Neural progenitor cell (in vitro differentiated cells): ENCODE measurements at regions not wholly inside any gene's neighbourhood (a gene's known extent, or its start where the extent isn't known, plus 50 kb on each side); places are given as distances from the start of the nearest gene placed in this dataset.

Source experiments
- DNase-seq: peaks from one replicate; pipeline ENCODE4 v3.0.0-alpha.2; 2016; ENCODE audit warnings: low spot score
- H2AFZ ChIP-seq: fragments of 200-600 bp; sonication (generic); replicated peaks from 2 replicates; pipeline ENCODE4 v1.6.1; 2016; ENCODE audit warnings: antibody characterized with exemption
- H3F3A ChIP-seq: fragments of 200-600 bp; sonication (generic); 2 replicates; pipeline ENCODE4 v1.6.1; 2016; ENCODE audit warnings: antibody characterized with exemption, low read depth
- H3K27ac ChIP-seq: fragments of 200-600 bp; sonication (generic); 2 replicates; pipeline ENCODE4 v1.5.1; 2016; ENCODE audit warnings: mild to moderate bottlenecking
- H3K27me3 ChIP-seq: fragments of 200-600 bp; sonication (generic); 2 replicates; pipeline ENCODE4 v1.6.1; 2016; ENCODE audit warnings: mild to moderate bottlenecking, moderate library complexity
- H3K36me3 ChIP-seq: fragments of 200-600 bp; sonication (generic); 2 replicates; pipeline ENCODE4 v1.5.1; 2016
- H3K4me1 ChIP-seq: fragments of 200-600 bp; sonication (generic); 2 replicates; pipeline ENCODE4 v1.6.1; 2016; ENCODE audit warnings: mixed run types
- H3K4me2 ChIP-seq: fragments of 200-600 bp; sonication (generic); 2 replicates; pipeline ENCODE4 v1.6.1; 2016
- H3K4me3 ChIP-seq: fragments of 200-600 bp; sonication (generic); 2 replicates; pipeline ENCODE4 v1.5.1; 2016
- H3K79me2 ChIP-seq: fragments of 200-600 bp; sonication (generic); 2 replicates; pipeline ENCODE4 v1.6.1; 2016; ENCODE audit warnings: low read depth
- H3K9ac ChIP-seq: fragments of 200-600 bp; sonication (generic); 2 replicates; pipeline ENCODE4 v1.6.1; 2016
- H3K9me3 ChIP-seq: fragments of 200-600 bp; sonication (generic); 2 replicates; pipeline ENCODE4 v1.5.1; 2016; ENCODE audit warnings: low read depth
- H4K20me1 ChIP-seq: fragments of 200-600 bp; sonication (generic); 2 replicates; pipeline ENCODE4 v1.6.1; 2016; ENCODE audit warnings: low read depth
- H3K27ac Mint-ChIP-seq: 3 replicates; pipeline ENCODE4 v1.8.0; 2021; ENCODE audit warnings: mixed read lengths
- H3K27me3 Mint-ChIP-seq: 2 replicates; pipeline ENCODE4 v1.8.0; 2022; ENCODE audit warnings: low read depth, mild to moderate bottlenecking, inconsistent platforms, moderate library complexity, mixed read lengths; ENCODE audit not compliant: insufficient read depth
- H3K36me3 Mint-ChIP-seq: 3 replicates; pipeline ENCODE4 v1.8.0; 2021; ENCODE audit warnings: mixed read lengths
- H3K4me1 Mint-ChIP-seq: 3 replicates; pipeline ENCODE4 v1.8.0; 2021; ENCODE audit warnings: mixed read lengths
- H3K4me3 Mint-ChIP-seq: 3 replicates; pipeline ENCODE4 v1.8.0; 2021; ENCODE audit warnings: mild to moderate bottlenecking, moderate library complexity, mixed read lengths
- H3K9me3 Mint-ChIP-seq: 3 replicates; pipeline ENCODE4 v1.8.0; 2020; ENCODE audit warnings: mixed read lengths
- EZH2 ChIP-seq: fragments of 200-600 bp; sonication (generic); IDR thresholded peaks from 2 replicates; pipeline ENCODE4 v1.6.1; 2017; ENCODE audit warnings: antibody characterized with exemption, mild to moderate bottlenecking, moderate library complexity
- EZH2phosphoT487 ChIP-seq: fragments of 200-600 bp; sonication (generic); IDR thresholded peaks from 2 replicates; pipeline ENCODE4 v1.6.1; 2017; ENCODE audit warnings: antibody characterized with exemption
- TF ChIP-seq, protein P1 (sequence below): fragments of 200-600 bp; sonication (generic); IDR thresholded peaks from 2 replicates; pipeline ENCODE4 v1.5.1; 2017; ENCODE audit warnings: antibody characterized with exemption, mild to moderate bottlenecking

DNA sequence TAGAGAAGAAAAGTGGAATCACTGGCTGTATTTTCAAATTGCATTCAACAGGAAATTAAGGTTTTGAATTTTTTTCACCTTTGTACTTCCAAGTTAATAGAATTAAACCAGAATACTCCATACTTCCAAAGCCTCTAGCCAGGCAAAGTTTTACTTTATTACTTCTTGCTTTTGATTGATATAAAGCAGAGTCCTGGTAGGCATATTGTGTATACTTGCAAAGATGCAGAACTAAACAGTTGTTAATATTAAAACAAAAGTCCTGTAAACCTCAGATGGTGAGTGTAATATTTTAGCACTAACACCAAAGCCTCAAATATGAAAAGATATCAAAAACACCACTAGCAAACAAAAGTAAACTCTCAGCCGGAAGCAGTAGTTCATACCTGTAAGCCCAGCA is 107.2 kb upstream of the C2CD4B start:
- no peak for DNase-seq
- no peak for TF ChIP-seq EZH2
- TF ChIP-seq EZH2phosphoT487, result no peak
- TF ChIP-seq, protein P1, sequence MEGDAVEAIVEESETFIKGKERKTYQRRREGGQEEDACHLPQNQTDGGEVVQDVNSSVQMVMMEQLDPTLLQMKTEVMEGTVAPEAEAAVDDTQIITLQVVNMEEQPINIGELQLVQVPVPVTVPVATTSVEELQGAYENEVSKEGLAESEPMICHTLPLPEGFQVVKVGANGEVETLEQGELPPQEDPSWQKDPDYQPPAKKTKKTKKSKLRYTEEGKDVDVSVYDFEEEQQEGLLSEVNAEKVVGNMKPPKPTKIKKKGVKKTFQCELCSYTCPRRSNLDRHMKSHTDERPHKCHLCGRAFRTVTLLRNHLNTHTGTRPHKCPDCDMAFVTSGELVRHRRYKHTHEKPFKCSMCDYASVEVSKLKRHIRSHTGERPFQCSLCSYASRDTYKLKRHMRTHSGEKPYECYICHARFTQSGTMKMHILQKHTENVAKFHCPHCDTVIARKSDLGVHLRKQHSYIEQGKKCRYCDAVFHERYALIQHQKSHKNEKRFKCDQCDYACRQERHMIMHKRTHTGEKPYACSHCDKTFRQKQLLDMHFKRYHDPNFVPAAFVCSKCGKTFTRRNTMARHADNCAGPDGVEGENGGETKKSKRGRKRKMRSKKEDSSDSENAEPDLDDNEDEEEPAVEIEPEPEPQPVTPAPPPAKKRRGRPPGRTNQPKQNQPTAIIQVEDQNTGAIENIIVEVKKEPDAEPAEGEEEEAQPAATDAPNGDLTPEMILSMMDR, result no peak
- no peaks in the 10 kb centered on the region for H3K36me3 ChIP-seq
- peaks cover 30% of the 10 kb centered on the region for H3K9me3 Mint-ChIP-seq
- H3K4me1 Mint-ChIP-seq, result no peaks in the 10 kb centered on the region
- no peaks in the 10 kb centered on the region for H4K20me1 ChIP-seq
- no peaks in the 10 kb centered on the region for H3K4me1 ChIP-seq
- peaks cover 3% of the 10 kb centered on the region for H3K27me3 Mint-ChIP-seq
- no peaks in the 10 kb centered on the region for H3K9me3 ChIP-seq
- H3K9ac ChIP-seq, result no peak overlapping the region
- no peaks in the 10 kb centered on the region for H3F3A ChIP-seq
- H3K27me3 ChIP-seq, result no peaks in the 10 kb centered on the region
- no peak overlapping the region for H3K4me2 ChIP-seq
- no peak overlapping the region for H3K4me3 Mint-ChIP-seq
- no peak overlapping the region for H2AFZ ChIP-seq
- no peak overlapping the region for H3K27ac ChIP-seq
- peaks cover 2% of the 10 kb centered on the region for H3K36me3 Mint-ChIP-seq
- no peaks in the 10 kb centered on the region for H3K79me2 ChIP-seq
- no peak overlapping the region for H3K4me3 ChIP-seq
- no peak overlapping the region for H3K27ac Mint-ChIP-seq

DNA sequence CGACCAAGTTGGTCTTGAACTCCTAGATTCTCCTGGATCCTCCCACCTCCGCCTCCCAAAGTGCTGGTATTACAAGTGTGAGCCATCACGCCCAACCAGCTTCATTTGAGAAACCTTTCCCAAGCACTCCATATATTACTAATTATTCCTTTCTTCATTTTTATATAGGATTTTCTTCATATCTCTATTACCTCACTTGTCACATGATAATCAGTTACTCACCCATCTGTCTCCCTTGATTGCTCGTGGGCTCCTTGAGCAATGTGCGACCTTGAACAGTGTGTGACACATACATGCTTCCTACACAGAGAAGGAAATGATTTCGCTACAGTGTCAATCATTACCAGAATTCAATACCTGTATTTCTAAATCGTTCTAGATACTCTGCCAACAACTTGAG is 110.7 kb upstream of the C2CD4B start:
- H3K27ac ChIP-seq, result no peak overlapping the region
- no peaks in the 10 kb centered on the region for H4K20me1 ChIP-seq
- H3K4me2 ChIP-seq, result no peak overlapping the region
- H3K36me3 Mint-ChIP-seq, result no peaks in the 10 kb centered on the region
- no peaks in the 10 kb centered on the region for H3K4me1 ChIP-seq
- no peak overlapping the region for H3K4me3 Mint-ChIP-seq
- no peaks in the 10 kb centered on the region for H3K27me3 Mint-ChIP-seq
- H3K4me3 ChIP-seq, result no peak overlapping the region
- H3K79me2 ChIP-seq, result no peaks in the 10 kb centered on the region
- no peak for TF ChIP-seq EZH2
- H3F3A ChIP-seq, result no peaks in the 10 kb centered on the region
- H3K4me1 Mint-ChIP-seq, result no peaks in the 10 kb centered on the region
- no peak overlapping the region for H3K9ac ChIP-seq
- H3K27ac Mint-ChIP-seq, result no peak overlapping the region
- no peaks in the 10 kb centered on the region for H3K36me3 ChIP-seq
- no peak overlapping the region for H2AFZ ChIP-seq
- peaks cover 2% of the 10 kb centered on the region for H3K9me3 Mint-ChIP-seq
- H3K9me3 ChIP-seq, result no peaks in the 10 kb centered on the region
- H3K27me3 ChIP-seq, result no peaks in the 10 kb centered on the region
- no peak for DNase-seq

DNA sequence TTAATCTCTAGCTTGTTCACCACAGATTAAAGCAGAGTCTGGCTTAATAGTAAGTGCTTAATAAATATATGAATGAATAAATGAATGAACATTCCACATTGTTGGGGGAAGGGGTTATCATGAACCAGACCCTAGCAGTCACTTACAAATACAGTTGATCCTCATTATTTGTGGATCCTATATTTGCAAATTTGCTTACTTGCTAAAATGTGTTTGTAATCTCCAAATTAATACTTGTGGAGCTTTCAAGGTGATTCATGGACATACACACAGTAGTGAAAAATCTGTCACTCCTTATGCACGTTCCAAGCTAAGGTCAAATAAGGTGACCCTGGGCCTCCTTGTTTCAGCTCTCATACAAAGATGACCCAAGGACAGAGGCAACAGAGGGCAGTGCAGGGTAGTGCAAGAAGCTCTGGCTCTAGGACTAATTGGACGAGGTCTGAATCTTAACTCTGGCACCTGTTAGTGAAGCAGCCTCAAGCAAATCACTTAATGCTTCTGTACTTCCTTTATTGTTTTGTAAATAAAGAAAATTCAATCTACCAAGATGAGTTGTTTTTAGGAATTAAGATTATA is 112.8 kb upstream of the C2CD4B start:
- no peaks in the 10 kb centered on the region for H3F3A ChIP-seq
- Mint-ChIP-seq H3K36me3 (no peaks in the 10 kb centered on the region), H3K4me3 (no peak overlapping the region), H3K9me3 (no peaks in the 10 kb centered on the region), H3K27me3 (no peaks in the 10 kb centered on the region), H3K4me1 (no peaks in the 10 kb centered on the region), H3K27ac (no peak overlapping the region)
- H3K27me3 ChIP-seq, result no peaks in the 10 kb centered on the region
- TF ChIP-seq, protein P1, result peak; percentile 29
- TF ChIP-seq EZH2, result no peak
- no peaks in the 10 kb centered on the region for H3K36me3 ChIP-seq
- H3K9ac ChIP-seq, result no peak overlapping the region
- no peaks in the 10 kb centered on the region for H3K4me1 ChIP-seq
- H3K4me2 ChIP-seq, result no peak overlapping the region
- no peak overlapping the region for H2AFZ ChIP-seq
- H3K79me2 ChIP-seq, result no peaks in the 10 kb centered on the region
- no peaks in the 10 kb centered on the region for H3K9me3 ChIP-seq
- H3K27ac ChIP-seq, result no peak overlapping the region
- H3K4me3 ChIP-seq, result no peak overlapping the region
- DNase-seq, result peak; percentile 27
- H4K20me1 ChIP-seq, result no peaks in the 10 kb centered on the region

DNA sequence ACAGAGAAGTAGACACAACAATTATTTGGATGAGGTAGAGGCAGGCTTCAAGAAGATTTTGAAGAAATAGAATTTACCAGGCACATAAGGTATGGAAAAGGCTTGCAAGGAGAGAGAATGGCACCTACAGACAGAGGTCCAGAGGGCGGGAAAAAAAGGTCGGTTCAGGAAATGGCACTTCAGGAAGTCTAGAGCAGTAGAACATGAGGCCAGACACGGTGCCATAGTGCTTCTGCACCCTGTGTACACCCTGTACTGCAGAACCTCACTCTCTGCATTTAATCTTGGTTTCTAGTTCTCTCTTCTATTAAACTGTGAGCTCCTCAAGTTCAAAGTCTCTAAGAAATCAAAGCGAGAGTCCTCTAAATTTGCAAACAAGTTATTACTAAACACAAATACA is 113.4 kb upstream of the C2CD4B start:
- no peak overlapping the region for H3K27ac Mint-ChIP-seq
- H3K79me2 ChIP-seq, result no peaks in the 10 kb centered on the region
- no peaks in the 10 kb centered on the region for H3K36me3 Mint-ChIP-seq
- TF ChIP-seq EZH2phosphoT487 (no peak), EZH2 (no peak)
- TF ChIP-seq, protein P1, result no peak
- H3K4me3 Mint-ChIP-seq, result no peak overlapping the region
- no peaks in the 10 kb centered on the region for H3K27me3 ChIP-seq
- H3K4me1 ChIP-seq, result no peaks in the 10 kb centered on the region
- H3K4me1 Mint-ChIP-seq, result no peaks in the 10 kb centered on the region
- H3K9ac ChIP-seq, result no peak overlapping the region
- H4K20me1 ChIP-seq, result no peaks in the 10 kb centered on the region
- DNase-seq, result no peak
- no peak overlapping the region for H3K4me2 ChIP-seq
- no peak overlapping the region for H3K4me3 ChIP-seq
- H2AFZ ChIP-seq, result no peak overlapping the region
- no peaks in the 10 kb centered on the region for H3K9me3 ChIP-seq
- H3F3A ChIP-seq, result no peaks in the 10 kb centered on the region
- no peaks in the 10 kb centered on the region for H3K36me3 ChIP-seq
- no peaks in the 10 kb centered on the region for H3K9me3 Mint-ChIP-seq
- H3K27me3 Mint-ChIP-seq, result no peaks in the 10 kb centered on the region
- H3K27ac ChIP-seq, result no peak overlapping the region
